Spleen (tissue), 11 donors: ENCODE measurements at regions not wholly inside any gene's neighbourhood (a gene's known extent, or its start where the extent isn't known, plus 50 kb on each side); places are given as distances from the start of the nearest gene placed in this dataset.

Experiments used
- DNase-seq: peaks from one replicate; pipeline ENCODE4 v3.0.0-alpha.2; 2020
- H3K27ac ChIP-seq, 8 donors: fragments of 200-600 bp; sonication (generic) in 7 of 8; 1 replicate in 4 of 8; 2 replicates in 4 of 8; pipeline versions ENCODE4 v1.5.0 to v1.8.0; 2016 to 2021; ENCODE audit warnings: inconsistent platforms in 4 of 8, mild to moderate bottlenecking in 4 of 8, moderate library complexity in 1 of 8
- H3K27me3 ChIP-seq, 7 donors: fragments of 200-600 bp; sonication (generic) in 6 of 7; replicated peaks in 1 of 7; 1 replicate in 4 of 7; 2 replicates in 3 of 7; pipeline versions ENCODE4 v1.5.0 to v1.8.0; 2016 to 2021; ENCODE audit warnings: inconsistent platforms in 3 of 7, mild to moderate bottlenecking in 1 of 7
- H3K36me3 ChIP-seq, 6 donors: fragments of 200-600 bp; sonication (generic) in 5 of 6; 1 replicate in 4 of 6; 2 replicates in 2 of 6; pipeline versions ENCODE4 v1.5.0 to v1.8.0; 2016 to 2021; ENCODE audit warnings: inconsistent platforms in 2 of 6
- H3K4me1 ChIP-seq, 6 donors: fragments of 200-600 bp; sonication (generic) in 5 of 6; 1 replicate in 3 of 6; 2 replicates in 3 of 6; pipeline versions ENCODE4 v1.5.0 to v1.8.0; 2016 to 2021; ENCODE audit warnings: inconsistent platforms in 3 of 6
- H3K4me3 ChIP-seq, 8 donors: fragments of 200-600 bp; sonication (generic) in 7 of 8; 1 replicate in 4 of 8; 2 replicates in 4 of 8; pipeline versions ENCODE4 v1.5.0 to v1.8.0; 2016 to 2021; ENCODE audit warnings: inconsistent platforms in 4 of 8, mild to moderate bottlenecking in 4 of 8, moderate library complexity in 2 of 8
- H3K9me3 ChIP-seq, 8 donors: fragments of 200-600 bp; sonication (generic) in 7 of 8; 1 replicate in 4 of 8; 2 replicates in 4 of 8; pipeline versions ENCODE4 v1.5.0 to v1.8.0; 2016 to 2021; ENCODE audit warnings: inconsistent platforms in 4 of 8
- POLR2A ChIP-seq, 3 donors: fragments of 450-650 bp; IDR thresholded peaks; one replicate each; pipeline ENCODE4 v1.5.1; 2017; ENCODE audit warnings: antibody characterized with exemption in 3 of 3, mild to moderate bottlenecking in 1 of 3
- POLR2AphosphoS5 ChIP-seq, 3 donors: sonication (generic); formaldehyde crosslinking; IDR thresholded peaks; one replicate each; pipeline ENCODE4 v1.5.1; 2017; ENCODE audit warnings: antibody characterized with exemption in 3 of 3
- WGBS, 5 donors: extraction: QIAGEN DNeasy Blood & Tissue Kit in 3 of 5; methylation state at CpG; one replicate each; pipeline versions ENCODE4 v1.1.5 to v1.1.7; 2013 to 2018; 5-methylcytosine and 5-hydroxymethylcytosine counted together
- intact Hi-C: fragments of 100-400 bp; cut with DNase I; formaldehyde crosslinking; loops from one replicate; pipeline ENCODE4 v1.15.0; 2023; ENCODE audit warnings: low total_unique reads
- TF ChIP-seq, protein P1 (sequence below), 11 experiments: fragments of 200-600 bp in 7 of 11; fragments of 450-650 bp in 4 of 11; sonication (generic) in 4 of 11; IDR thresholded peaks in 8 of 11; conservative IDR thresholded peaks in 3 of 11; 1 replicate in 7 of 11; 2 replicates in 4 of 11; pipeline versions ENCODE4 v1.4.0 to v1.8.0; 2016 to 2021; ENCODE audit warnings: antibody characterized with exemption in 11 of 11, inconsistent platforms in 4 of 11, mild to moderate bottlenecking in 1 of 11
- donor health status: healthy with polysubstance abuse.
- donor health status: DM: no; HTN: no; CAD: no; lungs with moderate emphysema.
- donor health status: DM: no; HTN: no; CAD: no.
- donor health status: Bipolar disorder and iron deficiency.
- donor health status: healthy.
- donor health status: DM: no; HTN: no; CAD: no.
- donor health status: DM: yes; HTN: yes; CAD: no.

DNA sequence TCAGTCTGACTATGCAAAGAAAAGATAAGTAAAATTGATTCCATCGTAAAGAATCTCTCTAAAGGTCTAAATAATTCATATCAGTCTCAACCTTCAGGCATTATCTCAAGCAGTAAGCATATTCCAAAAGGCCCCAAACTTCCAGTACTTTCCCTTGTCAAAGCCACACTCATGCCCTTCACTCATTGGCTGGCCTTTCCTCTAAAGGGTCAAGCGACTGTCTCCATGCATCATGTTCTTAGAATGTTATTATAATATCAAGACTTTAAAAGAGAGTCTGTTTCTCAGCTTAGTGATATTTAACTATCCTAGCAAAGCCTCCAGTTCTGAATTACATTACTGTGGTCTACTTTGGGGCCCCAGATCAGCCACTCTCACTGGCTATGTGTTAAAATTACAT, 271.3 kb downstream of the MREG start:
- Histone ChIP-seq H3K27me3 (no peaks in the 10 kb centered on the region), H3K4me3 (no peak overlapping the region), H3K4me1 (peaks cover 0 to 6% (median 0%) of the 10 kb centered on the region in 6 donors), H3K9me3 (no peaks in the 10 kb centered on the region), H3K36me3 (no peaks in the 10 kb centered on the region), H3K27ac (no peak overlapping the region)
- TF ChIP-seq, protein P1, sequence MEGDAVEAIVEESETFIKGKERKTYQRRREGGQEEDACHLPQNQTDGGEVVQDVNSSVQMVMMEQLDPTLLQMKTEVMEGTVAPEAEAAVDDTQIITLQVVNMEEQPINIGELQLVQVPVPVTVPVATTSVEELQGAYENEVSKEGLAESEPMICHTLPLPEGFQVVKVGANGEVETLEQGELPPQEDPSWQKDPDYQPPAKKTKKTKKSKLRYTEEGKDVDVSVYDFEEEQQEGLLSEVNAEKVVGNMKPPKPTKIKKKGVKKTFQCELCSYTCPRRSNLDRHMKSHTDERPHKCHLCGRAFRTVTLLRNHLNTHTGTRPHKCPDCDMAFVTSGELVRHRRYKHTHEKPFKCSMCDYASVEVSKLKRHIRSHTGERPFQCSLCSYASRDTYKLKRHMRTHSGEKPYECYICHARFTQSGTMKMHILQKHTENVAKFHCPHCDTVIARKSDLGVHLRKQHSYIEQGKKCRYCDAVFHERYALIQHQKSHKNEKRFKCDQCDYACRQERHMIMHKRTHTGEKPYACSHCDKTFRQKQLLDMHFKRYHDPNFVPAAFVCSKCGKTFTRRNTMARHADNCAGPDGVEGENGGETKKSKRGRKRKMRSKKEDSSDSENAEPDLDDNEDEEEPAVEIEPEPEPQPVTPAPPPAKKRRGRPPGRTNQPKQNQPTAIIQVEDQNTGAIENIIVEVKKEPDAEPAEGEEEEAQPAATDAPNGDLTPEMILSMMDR (IDR thresholded peaks at IDR 0.05 in 8 of 11, conservative IDR thresholded peaks at IDR 0.05 in 3 of 11) = no peak
- TF ChIP-seq POLR2A (IDR thresholded peaks at IDR 0.05) = no peak
- no peak for TF ChIP-seq POLR2AphosphoS5 (IDR thresholded peaks at IDR 0.05)
- WGBS, 5 donors = 89 to 94% (median 91%) methylated on average over 2 of the region's 2 CpGs
- intact Hi-C loops = no loop called here
- DNase-seq = no peak

DNA sequence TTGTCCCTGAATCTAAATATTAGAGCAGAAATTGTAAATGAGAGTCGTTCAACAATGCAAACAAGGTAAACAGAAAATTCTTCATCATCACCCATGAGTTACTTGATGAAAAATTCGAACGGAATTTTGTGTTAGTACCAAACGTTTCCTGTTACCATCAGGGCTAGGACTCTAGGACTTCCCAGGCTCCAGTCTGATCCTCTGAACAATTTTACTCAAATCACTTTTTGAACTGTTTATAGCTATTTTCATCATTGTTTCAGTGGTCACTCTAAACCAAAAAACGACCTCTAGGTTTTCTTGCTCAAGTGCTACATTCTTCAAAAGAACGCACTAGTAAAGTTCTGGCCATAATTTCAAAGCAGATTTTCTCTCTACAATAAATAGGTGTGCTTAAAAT, 273.3 kb downstream of the MREG start:
- no peaks in the 10 kb centered on the region for H3K36me3 ChIP-seq
- intact Hi-C loops = no loop called here
- no peak for TF ChIP-seq POLR2A (IDR thresholded peaks at IDR 0.05)
- TF ChIP-seq POLR2AphosphoS5 (IDR thresholded peaks at IDR 0.05) = no peak
- TF ChIP-seq, protein P1 (IDR thresholded peaks at IDR 0.05 in 8 of 11, conservative IDR thresholded peaks at IDR 0.05 in 3 of 11) = no peak
- DNase-seq = no peak
- H3K9me3 ChIP-seq = no peaks in the 10 kb centered on the region
- no peak overlapping the region for H3K27ac ChIP-seq
- H3K4me1 ChIP-seq = peaks cover 0 to 6% (median 0%) of the 10 kb centered on the region in 6 donors
- H3K27me3 ChIP-seq = no peaks in the 10 kb centered on the region
- 73 to 88% (median 81%) methylated on average over 6 of the region's 6 CpGs for WGBS, 5 donors
- no peak overlapping the region for H3K4me3 ChIP-seq

DNA sequence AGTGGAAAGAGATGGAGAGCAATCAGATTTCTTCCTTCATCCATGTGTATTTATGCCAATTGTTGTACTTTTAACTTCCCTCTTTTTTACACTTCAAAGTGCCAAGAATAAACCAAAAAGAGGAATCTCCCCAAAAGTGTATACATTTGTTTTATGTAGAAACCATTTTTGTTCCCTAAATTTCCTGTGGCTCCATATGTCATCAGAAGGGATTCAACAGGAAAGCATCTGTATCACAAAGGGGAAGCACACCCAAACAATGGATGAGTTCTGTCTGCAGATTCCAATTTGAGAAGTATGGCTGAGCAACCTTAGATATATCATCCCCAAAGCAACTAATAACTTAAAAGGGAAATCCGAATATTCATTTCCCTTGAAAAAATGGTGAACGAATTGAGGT, 275.0 kb downstream of the MREG start:
- DNase-seq = no peak
- no peaks in the 10 kb centered on the region for H3K9me3 ChIP-seq
- intact Hi-C loops = no loop called here

DNA sequence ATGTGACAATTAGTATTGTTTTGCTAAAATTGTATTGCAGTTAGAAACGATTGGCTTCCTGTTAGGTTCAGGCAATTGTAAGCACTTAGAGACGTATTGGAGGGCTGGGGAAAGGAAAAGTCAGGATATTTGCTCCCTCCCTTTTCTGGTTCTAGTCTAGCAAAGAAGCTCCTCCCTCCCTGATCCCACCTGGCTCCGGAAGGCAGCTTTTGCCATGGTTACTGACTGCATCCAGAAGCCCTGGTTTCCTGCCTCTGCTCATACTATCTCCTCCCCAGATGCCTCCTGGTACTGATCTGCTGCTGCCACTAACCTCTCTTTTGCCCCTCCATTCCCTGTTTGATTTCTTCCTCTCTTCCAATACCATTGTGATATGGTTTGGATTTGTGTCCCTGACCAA, 275.9 kb downstream of the MREG start:
- Histone ChIP-seq H3K4me1 (peaks cover 0 to 6% (median 0%) of the 10 kb centered on the region in 6 donors), H3K27me3 (no peaks in the 10 kb centered on the region), H3K27ac (no peak overlapping the region), H3K36me3 (no peaks in the 10 kb centered on the region), H3K4me3 (no peak overlapping the region), H3K9me3 (no peaks in the 10 kb centered on the region)
- 47 to 74% (median 65%) methylated on average over 3 of the region's 3 CpGs for WGBS, 5 donors
- no peak for DNase-seq
- TF ChIP-seq POLR2A (IDR thresholded peaks at IDR 0.05) = no peak
- no peak for TF ChIP-seq POLR2AphosphoS5 (IDR thresholded peaks at IDR 0.05)
- TF ChIP-seq, protein P1 (IDR thresholded peaks at IDR 0.05 in 8 of 11, conservative IDR thresholded peaks at IDR 0.05 in 3 of 11) = no peak
- intact Hi-C loops = no loop called here

More for the DNA sequence above, 275.0 kb downstream of the MREG start:
- Histone ChIP-seq H3K36me3 (no peaks in the 10 kb centered on the region), H3K4me3 (no peak overlapping the region), H3K27ac (no peak overlapping the region), H3K4me1 (peaks cover 0 to 6% (median 0%) of the 10 kb centered on the region in 6 donors), H3K27me3 (no peaks in the 10 kb centered on the region)
- WGBS, 5 donors = 87 to 94% (median 92%) methylated on average over 2 of the region's 2 CpGs
- TF ChIP-seq, protein P1 (IDR thresholded peaks at IDR 0.05 in 8 of 11, conservative IDR thresholded peaks at IDR 0.05 in 3 of 11) = no peak
- TF ChIP-seq POLR2AphosphoS5 (IDR thresholded peaks at IDR 0.05) = no peak
- no peak for TF ChIP-seq POLR2A (IDR thresholded peaks at IDR 0.05)
